ENCODE measurements at regions not wholly inside any gene's neighbourhood (a gene's known extent, or its start where the extent isn't known, plus 50 kb on each side); places are given as distances from the start of the nearest gene placed in this dataset.

DNA sequence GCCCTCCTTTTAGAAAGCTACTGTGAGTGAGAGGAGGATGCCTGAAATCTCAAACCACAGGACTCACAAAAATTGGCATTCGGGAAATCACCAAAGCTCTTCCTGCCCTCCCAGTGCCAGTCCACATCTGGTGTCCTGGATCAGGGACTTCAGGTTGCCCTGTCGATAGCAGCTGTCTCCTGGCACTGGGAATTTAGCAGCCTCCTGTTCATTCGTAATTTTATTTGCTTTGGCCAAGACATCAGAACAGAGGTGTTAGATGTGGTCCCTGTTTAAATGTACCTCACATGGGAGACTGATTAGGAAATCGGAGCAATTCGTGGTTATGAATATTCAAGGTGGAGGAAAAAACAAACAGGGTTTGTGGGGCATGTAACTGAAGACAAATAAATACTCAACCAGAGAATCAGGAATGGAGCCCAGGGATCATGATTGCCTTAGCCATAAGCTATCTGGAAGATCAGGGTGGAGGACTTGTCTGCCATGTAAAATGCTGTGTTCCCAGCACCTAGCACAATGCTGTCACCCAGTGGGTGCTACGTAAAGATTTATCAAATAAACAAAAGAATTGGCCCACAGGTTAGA lies 265.2 kb upstream of the PROK2 start:
- TF ChIP-seq, protein P1, sequence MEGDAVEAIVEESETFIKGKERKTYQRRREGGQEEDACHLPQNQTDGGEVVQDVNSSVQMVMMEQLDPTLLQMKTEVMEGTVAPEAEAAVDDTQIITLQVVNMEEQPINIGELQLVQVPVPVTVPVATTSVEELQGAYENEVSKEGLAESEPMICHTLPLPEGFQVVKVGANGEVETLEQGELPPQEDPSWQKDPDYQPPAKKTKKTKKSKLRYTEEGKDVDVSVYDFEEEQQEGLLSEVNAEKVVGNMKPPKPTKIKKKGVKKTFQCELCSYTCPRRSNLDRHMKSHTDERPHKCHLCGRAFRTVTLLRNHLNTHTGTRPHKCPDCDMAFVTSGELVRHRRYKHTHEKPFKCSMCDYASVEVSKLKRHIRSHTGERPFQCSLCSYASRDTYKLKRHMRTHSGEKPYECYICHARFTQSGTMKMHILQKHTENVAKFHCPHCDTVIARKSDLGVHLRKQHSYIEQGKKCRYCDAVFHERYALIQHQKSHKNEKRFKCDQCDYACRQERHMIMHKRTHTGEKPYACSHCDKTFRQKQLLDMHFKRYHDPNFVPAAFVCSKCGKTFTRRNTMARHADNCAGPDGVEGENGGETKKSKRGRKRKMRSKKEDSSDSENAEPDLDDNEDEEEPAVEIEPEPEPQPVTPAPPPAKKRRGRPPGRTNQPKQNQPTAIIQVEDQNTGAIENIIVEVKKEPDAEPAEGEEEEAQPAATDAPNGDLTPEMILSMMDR (IDR thresholded peaks at IDR 0.05), result no peak
- no peak for TF ChIP-seq ZFX (IDR thresholded peaks at IDR 0.05; ENCODE audit: borderline replicate concordance)
